Motor neuron (in vitro differentiated cells): ENCODE measurements at regions not wholly inside any gene's neighbourhood (a gene's known extent, or its start where the extent isn't known, plus 50 kb on each side); places are given as distances from the start of the nearest gene placed in this dataset.
"Not testable (repeated sequence)": the region's sequence is repeated elsewhere in the genome, so short reads cannot be mapped to it uniquely, and the experiment has no call there.

ENCODE experiments used
- ATAC-seq, 8 experiments: fragments of 200-7000 bp; cut with Tn5 transposase; replicated peaks in 6 of 8; 2 replicates each; pipeline ENCODE4 v1.8.0; 2021; ENCODE audit warnings: mild to moderate bottlenecking in 8 of 8, moderate library complexity in 8 of 8
- H3K27ac ChIP-seq, 2 donors: fragments of 250-450 bp; sonication (Bioruptor Pico); 2 replicates each; pipeline ENCODE4 v1.9.0; 2021; ENCODE audit warnings: antibody characterized with exemption in 2 of 2, mild to moderate bottlenecking in 2 of 2, moderate library complexity in 1 of 2
- H3K4me1 ChIP-seq, 2 donors: fragments of 250-450 bp; sonication (Bioruptor Pico); replicated peaks in 1 of 2; 2 replicates each; pipeline ENCODE4 v1.6.1; 2021; ENCODE audit warnings: antibody characterized with exemption in 2 of 2, mild to moderate bottlenecking in 2 of 2, moderate library complexity in 1 of 2
- H3K4me3 ChIP-seq, 5 donors: fragments of 250-450 bp; sonication (Bioruptor Pico); 2 replicates each; pipeline ENCODE4 v1.9.0; 2021; ENCODE audit warnings: antibody characterized with exemption in 5 of 5, mild to moderate bottlenecking in 5 of 5, moderate library complexity in 4 of 5
- WGBS, 10 experiments: fragments of 450-650 bp; shearing (Covaris generic); methylation state at CpG; one replicate each; pipeline ENCODE4 v1.0.0; 2022; 5-methylcytosine and 5-hydroxymethylcytosine counted together
- in situ Hi-C, 9 experiments: fragments of 400-800 bp; cut with MboI; loops; one replicate each; pipeline ENCODE4 v1.15.0; 2021; ENCODE audit warnings: low sequenced_read_pairs in 9 of 9, low pct_unique_long_range_greater_than_20kb in 2 of 9; ENCODE audit not compliant: unreplicated experiment in 9 of 9

GRCh38 chr4:135412213-135412612 lies 1210.6 kb upstream of the PABPC4L start:
- Histone ChIP-seq H3K27ac (no peak overlapping the region), H3K4me3 (no peak overlapping the region), H3K4me1 (peaks cover 0 to 5% of the 10 kb centered on the region in 2 donors)
- peak in 5 of 8 experiments; percentile 20 to 97 (median 33) for ATAC-seq
- in situ Hi-C loops = no loop called here
- WGBS, 10 experiments = 0 to 93% (median 69%) methylated on average over 1 to 4 of the region's 4 CpGs; no CpG with 5 or more reads in 6 of the 10 experiments

- WGBS, 10 experiments = 0 to 100% (median 70%) methylated on average over 1 to 2 of the region's 2 CpGs; no CpG with 5 or more reads in 3 of the 10 experiments
- H3K4me3 ChIP-seq = no peak overlapping the region
- no peak overlapping the region for H3K27ac ChIP-seq
- peaks cover 0 to 5% of the 10 kb centered on the region in 2 donors for H3K4me1 ChIP-seq
- in situ Hi-C loops = no loop called here
- no peak for ATAC-seq
These were observed 1209.7 kb upstream of the PABPC4L start for GRCh38 chr4:135411251-135411650.

GRCh38 chr4:135409261-135409660 lies 1207.7 kb upstream of the PABPC4L start:
- H3K4me1 ChIP-seq, H3K27ac ChIP-seq, in situ Hi-C loops, H3K4me3 ChIP-seq: not testable (repeated sequence)
- ATAC-seq = peak in 1 of 8 experiments; percentile 96
- WGBS, 10 experiments = 0 to 100% (median 51%) methylated on average over 1 to 4 of the region's 4 CpGs; no CpG with 5 or more reads in 2 of the 10 experiments

- in situ Hi-C loops = no loop called here
- Histone ChIP-seq H3K4me1 (peaks cover 0 to 5% of the 10 kb centered on the region in 2 donors), H3K4me3 (no peak overlapping the region), H3K27ac (no peak overlapping the region)
- 0 to 95% (median 71%) methylated on average over 1 to 12 of the region's 12 CpGs; no CpG with 5 or more reads in 4 of the 10 experiments for WGBS, 10 experiments
- no peak for ATAC-seq
These were observed 1206.5 kb upstream of the PABPC4L start for GRCh38 chr4:135408109-135408508.

GRCh38 chr4:135406597-135406996 lies 1205.0 kb upstream of the PABPC4L start:
- ATAC-seq, H3K4me3 ChIP-seq, H3K27ac ChIP-seq, in situ Hi-C loops, H3K4me1 ChIP-seq: not testable (repeated sequence)
- 95 to 100% methylated on average over 1 to 7 of the region's 22 CpGs; no CpG with 5 or more reads in 8 of the 10 experiments for WGBS, 10 experiments

GRCh38 chr4:135385830-135386581 lies 1184.4 kb upstream of the PABPC4L start:
- WGBS, 10 experiments = 6 to 92% (median 82%) methylated on average over 2 to 10 of the region's 10 CpGs; no CpG with 5 or more reads in 2 of the 10 experiments
- Histone ChIP-seq H3K4me3 (no peak overlapping the region), H3K27ac (no peak overlapping the region), H3K4me1 (peaks cover 0 to 3% of the 10 kb centered on the region in 2 donors)
- no peak for ATAC-seq
- in situ Hi-C loops = no loop called here

GRCh38 chr4:135383356-135384288 lies 1182.0 kb upstream of the PABPC4L start:
- no peak overlapping the region for H3K4me3 ChIP-seq
- peaks cover 0 to 3% of the 10 kb centered on the region in 2 donors for H3K4me1 ChIP-seq
- H3K27ac ChIP-seq = no peak overlapping the region
- in situ Hi-C loops = no loop called here
- WGBS, 10 experiments = 0 to 67% (median 35%) methylated on average over 1 of the region's 1 CpG; no CpG with 5 or more reads in 1 of the 10 experiments
- ATAC-seq = peak in 2 of 8 experiments; percentile 62 to 75

- Histone ChIP-seq H3K27ac (no peak overlapping the region), H3K4me3 (no peak overlapping the region), H3K4me1 (peaks cover 0 to 3% of the 10 kb centered on the region in 2 donors)
- in situ Hi-C loops = no loop called here
- 7 to 82% (median 56%) methylated on average over 2 to 6 of the region's 7 CpGs; no CpG with 5 or more reads in 2 of the 10 experiments for WGBS, 10 experiments
- peak in 5 of 8 experiments; percentile 82 to 98 (median 92) for ATAC-seq
These were observed 1180.8 kb upstream of the PABPC4L start for GRCh38 chr4:135382280-135382959.

GRCh38 chr4:135372131-135372530 lies 1170.5 kb upstream of the PABPC4L start:
- no peak overlapping the region for H3K27ac ChIP-seq
- H3K4me3 ChIP-seq = no peak overlapping the region
- 17 to 100% (median 98%) methylated on average over 1 to 13 of the region's 13 CpGs; no CpG with 5 or more reads in 4 of the 10 experiments for WGBS, 10 experiments
- in situ Hi-C loops = no loop called here
- H3K4me1 ChIP-seq = no peaks in the 10 kb centered on the region
- ATAC-seq = no peak

- Histone ChIP-seq H3K4me3 (no peak overlapping the region), H3K4me1 (no peaks in the 10 kb centered on the region), H3K27ac (no peak overlapping the region)
- in situ Hi-C loops = no loop called here
- ATAC-seq = no peak
- WGBS, 10 experiments = 0 to 100% (median 80%) methylated on average over 1 to 4 of the region's 4 CpGs; no CpG with 5 or more reads in 5 of the 10 experiments
These were observed 1169.5 kb upstream of the PABPC4L start for GRCh38 chr4:135371137-135371536.

GRCh38 chr4:135368831-135369230 lies 1167.2 kb upstream of the PABPC4L start:
- Histone ChIP-seq H3K27ac (no peak overlapping the region), H3K4me1 (no peaks in the 10 kb centered on the region), H3K4me3 (no peak overlapping the region)
- no peak for ATAC-seq
- in situ Hi-C loops = no loop called here
- whole genome bisulfite sequencing, 10 experiments = 0 to 91% (median 59%) methylated on average over 1 to 3 of the region's 3 CpGs; no CpG with 5 or more reads in 1 of the 10 experiments

GRCh38 chr4:135365065-135365464 lies 1163.5 kb upstream of the PABPC4L start:
- Histone ChIP-seq H3K4me3 (no peak overlapping the region), H3K4me1 (no peaks in the 10 kb centered on the region), H3K27ac (no peak overlapping the region)
- 0 to 100% (median 89%) methylated on average over 1 of the region's 1 CpG; no CpG with 5 or more reads in 3 of the 10 experiments for WGBS, 10 experiments
- in situ Hi-C loops = no loop called here
- no peak for ATAC-seq
